CD4-positive, alpha-beta T cell treated with Interleukin-15 for 1 hour (primary cell): ENCODE measurements at regions not wholly inside any gene's neighbourhood (a gene's known extent, or its start where the extent isn't known, plus 50 kb on each side); places are given as distances from the start of the nearest gene placed in this dataset.
"Not testable (repeated sequence)": the region's sequence is repeated elsewhere in the genome, so short reads cannot be mapped to it uniquely, and the experiment has no call there.

ENCODE experiments used
- DNase-seq: peaks from one replicate; pipeline ENCODE4 v3.0.0-alpha.2; 2020

GRCh38 chr15:35697549-35698299, 151.8 kb upstream of the DPH6 start:
- no peak for DNase-seq

DNA sequence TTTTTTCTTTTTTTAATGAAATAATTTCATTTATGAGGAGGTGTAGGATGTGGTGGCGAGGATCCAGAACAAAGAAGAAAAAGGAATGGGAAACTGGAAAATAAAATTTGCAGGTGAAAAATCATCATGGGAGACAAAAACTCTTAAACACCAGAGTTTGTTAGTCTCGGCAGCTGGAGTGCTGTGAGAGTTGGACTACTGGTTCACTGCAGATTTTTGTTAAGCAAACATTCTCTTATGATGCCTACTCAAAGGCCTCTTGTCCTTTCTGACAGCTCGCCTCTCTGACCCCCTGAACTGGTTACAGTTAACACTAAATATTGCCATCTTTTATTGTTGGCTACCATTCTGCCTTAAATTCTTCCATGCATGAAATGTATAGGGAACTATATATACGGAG, 152.4 kb upstream of the DPH6 start:
- DNase-seq = no peak

GRCh38 chr15:35698966-35699575, 153.1 kb upstream of the DPH6 start:
- no peak for DNase-seq

DNA sequence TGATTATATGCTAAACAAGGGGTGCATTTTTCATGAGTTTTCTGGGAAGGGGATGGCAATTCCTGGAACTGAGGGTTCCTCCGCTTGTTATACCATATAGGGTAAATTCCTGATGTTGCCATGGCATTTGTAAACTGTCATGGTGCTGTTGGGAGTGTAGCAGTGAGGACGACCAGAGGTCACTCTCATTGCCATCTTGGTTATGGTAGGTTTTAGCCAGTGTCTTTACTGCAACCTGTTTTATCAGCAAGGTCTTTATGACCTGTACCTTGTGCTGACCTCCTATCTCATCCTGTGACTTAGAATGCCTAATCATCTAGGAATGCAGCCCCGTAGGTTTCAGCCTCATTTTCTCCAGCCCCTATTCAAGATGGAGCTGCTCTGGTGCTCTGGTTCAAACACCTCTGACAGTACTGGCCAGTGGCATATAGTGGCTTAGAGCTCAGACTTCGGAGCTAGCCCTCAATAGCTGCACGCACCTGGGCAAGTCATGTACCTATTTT, 154.2 kb upstream of the DPH6 start:
- DNase-seq = not testable (repeated sequence)

- no peak for DNase-seq
Observed at GRCh38 chr15:35701402-35702046, 155.6 kb upstream of the DPH6 start.

- DNase-seq = no peak
Observed at GRCh38 chr15:35702946-35703495, 157.1 kb upstream of the DPH6 start.

DNA sequence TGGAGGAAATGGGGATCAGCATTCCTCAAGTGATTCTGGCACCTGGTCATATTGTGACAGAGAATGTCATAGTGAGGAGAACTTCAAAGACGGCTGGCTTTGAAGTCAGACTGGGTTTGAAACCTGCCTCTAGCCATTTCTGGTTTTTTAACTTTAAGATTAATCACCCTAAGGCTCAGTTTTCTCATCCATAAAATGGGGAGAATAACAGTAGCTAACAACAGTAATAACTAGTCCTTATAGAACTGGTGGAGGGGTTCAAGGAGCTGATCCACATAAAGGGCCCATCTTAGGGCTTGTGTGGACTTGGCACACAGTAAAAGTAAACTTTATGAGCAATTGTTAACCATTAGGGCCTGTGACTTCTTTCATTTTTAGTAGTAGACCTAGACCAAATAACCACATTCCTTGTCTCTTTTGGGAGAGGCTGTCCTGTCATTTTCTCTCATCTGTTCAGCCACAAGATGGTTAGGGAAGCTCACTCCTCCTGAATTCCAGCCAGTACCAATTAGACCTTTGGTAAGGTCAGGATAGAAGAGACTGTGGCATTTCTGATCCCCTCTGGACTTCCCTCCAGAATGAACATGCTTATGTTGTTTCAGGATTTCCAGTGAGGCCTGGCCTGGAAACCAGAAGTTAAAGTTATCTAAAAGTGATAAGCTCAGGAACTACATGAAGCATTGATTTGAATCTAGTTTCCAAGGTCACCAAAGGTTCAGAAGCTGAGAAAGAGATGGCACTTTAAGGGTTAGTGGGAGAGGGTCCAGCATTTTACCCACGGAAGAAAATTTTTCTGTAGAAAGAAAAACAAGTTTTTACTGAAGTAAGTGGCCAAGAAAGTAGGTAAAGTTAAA, 159.3 kb upstream of the DPH6 start:
- DNase-seq = no peak

DNA sequence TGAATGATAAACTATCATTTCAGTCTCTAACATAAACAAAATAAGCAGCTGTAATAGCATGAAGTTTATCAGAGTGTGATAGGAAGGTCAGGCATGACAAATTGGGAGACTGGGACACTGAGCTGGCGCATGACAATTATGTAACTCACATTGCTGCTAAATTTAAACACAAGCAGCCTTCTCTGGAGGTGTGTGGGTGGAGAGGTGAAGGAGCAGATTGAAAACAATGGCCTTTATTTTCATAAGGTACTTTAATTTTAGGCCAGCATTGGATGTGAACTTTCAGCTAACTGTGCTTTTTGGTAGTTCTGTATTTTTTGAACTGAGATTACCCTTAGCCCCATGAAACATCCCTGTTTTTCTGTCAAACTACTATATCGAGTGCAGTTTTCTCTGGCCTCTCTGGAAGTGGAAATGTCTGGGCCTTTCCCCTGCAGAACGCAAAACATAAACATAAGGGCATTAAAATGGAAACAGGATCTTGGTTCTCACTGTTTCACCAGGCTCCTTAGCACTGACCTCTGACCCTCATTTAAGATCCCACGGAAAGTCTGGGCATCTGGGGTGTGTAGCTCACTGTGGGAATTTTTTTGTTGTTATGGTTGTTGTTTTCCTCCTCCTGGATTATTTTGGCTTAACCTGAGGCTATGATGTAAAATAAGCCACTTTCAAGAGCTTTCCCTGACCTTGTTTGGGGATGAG, 160.1 kb upstream of the DPH6 start:
- DNase-seq = no peak

GRCh38 chr15:35712956-35713355, 167.0 kb upstream of the DPH6 start:
- no peak for DNase-seq

- DNase-seq = no peak
Observed at GRCh38 chr15:35713733-35714132, 167.8 kb upstream of the DPH6 start.

DNA sequence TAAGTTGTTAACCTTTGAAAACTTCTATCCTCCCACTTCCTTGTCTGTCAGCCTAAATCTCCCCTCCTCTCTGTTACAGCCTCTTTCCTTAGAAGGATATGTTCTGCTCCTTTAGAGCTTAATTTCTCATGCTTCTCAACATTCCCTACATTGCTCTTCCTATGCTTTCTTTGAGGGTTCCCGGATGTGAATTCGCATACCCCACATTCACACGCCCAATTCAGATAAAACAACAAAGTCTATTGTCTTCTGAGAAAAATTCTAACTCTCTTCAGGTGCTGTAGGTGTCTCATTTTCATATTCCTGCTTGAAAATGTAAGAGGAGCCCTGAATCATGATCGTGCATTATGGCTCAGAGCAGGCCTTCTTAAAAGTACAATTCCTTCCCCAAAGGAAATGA, 171.8 kb upstream of the DPH6 start:
- DNase-seq = no peak

DNA sequence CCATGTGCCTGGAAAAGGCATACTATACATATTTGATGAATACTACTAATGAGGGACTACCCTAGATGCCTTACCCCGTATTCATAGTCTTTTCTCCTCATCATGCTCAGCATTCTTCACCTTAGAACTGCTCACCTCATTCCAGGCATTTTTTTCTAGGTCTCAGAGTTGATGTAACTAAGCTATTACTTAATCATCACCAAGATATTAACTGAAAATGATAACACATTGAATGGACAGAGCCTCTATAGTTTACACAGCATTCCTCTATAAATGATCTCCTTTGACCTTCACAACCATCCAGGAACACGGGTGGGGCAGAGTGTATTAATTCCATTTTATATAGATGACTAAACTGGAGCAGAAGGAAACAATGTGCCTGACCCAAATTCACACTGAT, 174.1 kb upstream of the DPH6 start:
- no peak for DNase-seq

GRCh38 chr15:35720984-35721383, 175.0 kb upstream of the DPH6 start:
- no peak for DNase-seq

GRCh38 chr15:35721751-35722150, 175.8 kb upstream of the DPH6 start:
- no peak for DNase-seq

DNA sequence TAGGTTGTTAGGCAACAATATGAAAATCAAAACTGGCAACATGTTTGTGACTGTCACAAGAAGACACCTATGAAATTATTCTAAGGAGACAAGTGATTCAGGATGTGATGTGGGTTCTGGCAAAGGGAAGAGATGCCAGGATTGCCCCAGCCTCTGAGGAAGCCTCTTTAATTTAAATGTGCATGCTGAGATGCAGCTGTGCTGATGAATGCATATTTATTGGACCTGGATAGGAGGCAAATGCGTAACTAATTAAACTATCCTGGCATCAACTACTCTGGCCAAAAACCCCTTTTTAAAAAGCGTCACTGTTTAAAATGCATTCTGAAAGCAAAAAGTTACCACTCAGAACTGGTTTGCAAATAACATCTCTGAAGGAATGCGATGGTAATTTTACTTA, 176.5 kb upstream of the DPH6 start:
- DNase-seq = no peak

GRCh38 chr15:35723120-35723847, 177.3 kb upstream of the DPH6 start:
- DNase-seq = no peak

GRCh38 chr15:35723852-35724251, 177.9 kb upstream of the DPH6 start:
- no peak for DNase-seq

DNA sequence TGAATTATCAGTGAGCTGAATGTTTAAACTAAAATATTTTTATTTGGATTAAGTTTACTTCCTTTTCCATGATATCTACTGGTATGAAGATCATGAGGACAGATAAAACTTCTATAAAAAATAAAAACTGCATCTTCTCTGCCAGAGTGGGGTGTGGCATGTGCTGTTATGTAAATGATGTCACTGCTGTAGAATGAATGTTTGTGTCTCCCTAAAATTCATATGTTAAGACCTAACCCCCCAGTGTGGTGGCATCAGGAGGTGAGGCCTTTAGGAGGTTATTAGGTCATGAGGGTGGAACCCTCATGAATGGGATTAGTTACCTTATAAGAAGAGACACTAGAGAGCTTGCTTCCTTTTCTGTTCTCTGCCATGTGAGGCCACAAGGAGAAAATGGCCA, 178.7 kb upstream of the DPH6 start:
- DNase-seq = no peak

GRCh38 chr15:35725353-35725752, 179.4 kb upstream of the DPH6 start:
- DNase-seq = no peak

DNA sequence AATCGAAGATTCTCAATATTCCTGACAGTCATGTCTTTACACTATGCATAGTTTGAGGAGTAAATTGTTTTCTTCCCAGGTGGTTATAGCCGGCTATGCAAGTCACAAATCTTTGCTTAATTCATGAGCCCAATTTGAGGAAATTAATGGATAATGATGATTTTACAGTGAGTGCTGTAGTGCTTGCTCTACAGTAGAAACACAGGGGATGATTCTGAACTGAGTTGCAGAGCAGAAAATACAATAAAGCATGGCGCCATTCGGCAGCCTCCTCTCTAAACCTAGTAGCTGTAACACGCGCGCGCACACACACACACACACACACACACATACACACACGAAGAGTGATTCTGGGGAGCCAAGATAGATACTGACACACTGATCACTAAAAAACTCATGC, 181.7 kb upstream of the DPH6 start:
- DNase-seq = no peak

- DNase-seq = no peak
Observed at GRCh38 chr15:35728219-35728940, 182.4 kb upstream of the DPH6 start.
